ENCODE measurements at regions not wholly inside any gene's neighbourhood (a gene's known extent, or its start where the extent isn't known, plus 50 kb on each side); places are given as distances from the start of the nearest gene placed in this dataset.

DNA sequence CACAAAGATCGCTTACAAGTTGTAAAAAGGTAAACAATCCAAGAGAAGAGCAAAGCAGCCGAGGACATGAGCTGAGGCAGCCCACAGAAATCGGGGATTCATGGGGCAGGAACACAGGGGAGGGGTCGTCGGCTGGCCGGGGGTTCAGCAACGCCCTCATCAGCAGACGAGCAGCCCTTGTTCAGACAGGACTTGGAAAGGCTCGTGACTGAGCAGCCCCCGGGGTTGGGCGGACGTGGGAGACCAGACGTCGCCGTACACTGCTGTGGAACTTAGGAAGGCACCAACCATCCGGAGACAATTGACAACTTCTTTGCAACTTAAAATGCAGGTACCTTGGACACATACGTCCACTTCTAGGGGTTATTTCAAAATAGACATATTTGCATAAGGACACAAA is 370.5 kb downstream of the BRD1 start:
- TF ChIP-seq CTCF (IDR thresholded peaks at IDR 0.05): no peak
- TF ChIP-seq ZFX (IDR thresholded peaks at IDR 0.05; ENCODE audit: borderline replicate concordance): no peak
